ENCODE measurements at regions not wholly inside any gene's neighbourhood (a gene's known extent, or its start where the extent isn't known, plus 50 kb on each side); places are given as distances from the start of the nearest gene placed in this dataset.
A peak's percentile ranks its signal among the peaks of the same experiment; 100 is the strongest.

- peaks cover 53 to 95% (median 86%) of the 10 kb centered on the region in 10 experiments for H3K4me1 ChIP-seq
- H3K36me3 ChIP-seq, result no peaks in the 10 kb centered on the region
- peak overlapping the region in 9 of 11 experiments; percentile 74 to 97 (median 87); a peak in 18 of 22 replicates for H3K4me2 ChIP-seq
- peak overlapping the region in 2 of 11 experiments; percentile 80; a peak in 3 of 22 replicates for H3K9ac ChIP-seq
- TF ChIP-seq Cebpa-rat (IDR thresholded peaks at IDR 0.05), result no peak
- H4K20me1 ChIP-seq, result no peaks in the 10 kb centered on the region
- H3K4me3 ChIP-seq, result no peak overlapping the region
- peaks cover 0 to 6% (median 0%) of the 10 kb centered on the region in 11 experiments; a peak in 1 of 22 replicates for H3K27me3 ChIP-seq
- H3K27ac ChIP-seq, result peak overlapping the region in 4 of 11 experiments; percentile 85 to 93 (median 90); a peak in 7 of 22 replicates
- H3K9me3 ChIP-seq (replicated peaks in 1 of 11), result no peaks in the 10 kb centered on the region
These were observed 126.1 kb upstream of the FUT8 start for GRCh38 chr14:65286443-65286842.

GRCh38 chr14:65287264-65288131, 125.0 kb upstream of the FUT8 start:
- Histone ChIP-seq H3K27me3 (peaks cover 0 to 6% (median 0%) of the 10 kb centered on the region in 11 experiments; a peak in 1 of 22 replicates), H4K20me1 (no peaks in the 10 kb centered on the region), H3K9ac (peak overlapping the region; percentile 36 to 81 (median 66); a peak in 20 of 22 replicates), H3K4me1 (peaks cover 54 to 96% (median 88%) of the 10 kb centered on the region in 10 experiments), H3K36me3 (no peaks in the 10 kb centered on the region), H3K4me2 (peak overlapping the region; percentile 63 to 97 (median 87)), H3K4me3 (peak overlapping the region in 7 of 10 experiments; percentile 7 to 41 (median 31); a peak in 12 of 20 replicates), H3K27ac (peak overlapping the region; percentile 9 to 93 (median 77); a peak in 20 of 22 replicates), H3K9me3 (replicated peaks in 1 of 11) (peaks cover 0 to 6% (median 0%) of the 10 kb centered on the region in 11 experiments; a peak in 1 of 22 replicates)
- peak in 3 of 11 experiments; percentile 13 to 72 (median 22); a peak in 4 of 22 replicates for TF ChIP-seq Cebpa-rat (IDR thresholded peaks at IDR 0.05)

GRCh38 chr14:65290830-65291229, 121.7 kb upstream of the FUT8 start:
- Histone ChIP-seq H4K20me1 (no peaks in the 10 kb centered on the region), H3K27me3 (peaks cover 0 to 6% (median 0%) of the 10 kb centered on the region in 11 experiments; a peak in 1 of 22 replicates), H3K4me1 (peaks cover 49 to 73% (median 71%) of the 10 kb centered on the region in 10 experiments), H3K9me3 (replicated peaks in 1 of 11) (peaks cover 0 to 6% (median 0%) of the 10 kb centered on the region in 11 experiments; a peak in 1 of 22 replicates), H3K9ac (peak overlapping the region in 8 of 11 experiments; percentile 1 to 69 (median 45); a peak in 12 of 22 replicates), H3K27ac (peak overlapping the region in 10 of 11 experiments; percentile 2 to 93 (median 76); a peak in 18 of 22 replicates), H3K4me2 (peak overlapping the region; percentile 73 to 90 (median 78)), H3K4me3 (peak overlapping the region in 2 of 10 experiments; percentile 4 to 30; a peak in 1 of 20 replicates), H3K36me3 (no peaks in the 10 kb centered on the region)
- TF ChIP-seq Cebpa-rat (IDR thresholded peaks at IDR 0.05), result peak in 2 of 11 experiments; percentile 8 to 61; a peak in 2 of 22 replicates

GRCh38 chr14:65291531-65291930, 121.0 kb upstream of the FUT8 start:
- H3K4me2 ChIP-seq, result peak overlapping the region; percentile 73 to 90 (median 78)

GRCh38 chr14:65294816-65295215, 117.7 kb upstream of the FUT8 start:
- no peak overlapping the region for H3K27ac ChIP-seq
- no peaks in the 10 kb centered on the region for H4K20me1 ChIP-seq
- no peak overlapping the region for H3K9ac ChIP-seq
- no peaks in the 10 kb centered on the region for H3K36me3 ChIP-seq
- TF ChIP-seq Cebpa-rat (IDR thresholded peaks at IDR 0.05), result no peak
- H3K4me1 ChIP-seq, result peaks cover 27 to 34% (median 33%) of the 10 kb centered on the region in 10 experiments
- 0 out of 22 replicates have a peak, but pooled peaks cover 0 to 5% (median 0%) of the 10 kb centered on the region in 11 experiments for H3K27me3 ChIP-seq
- H3K9me3 ChIP-seq (replicated peaks in 1 of 11), result peaks cover 0 to 6% (median 0%) of the 10 kb centered on the region in 11 experiments; a peak in 1 of 22 replicates
- H3K4me3 ChIP-seq, result no peak overlapping the region
- no peak overlapping the region for H3K4me2 ChIP-seq

More at GRCh38 chr14:65291531-65291930, 121.0 kb upstream of the FUT8 start:
- H3K36me3 ChIP-seq, result no peaks in the 10 kb centered on the region
- H3K27me3 ChIP-seq, result peaks cover 0 to 8% (median 0%) of the 10 kb centered on the region in 11 experiments; a peak in 1 of 22 replicates
- TF ChIP-seq Cebpa-rat (IDR thresholded peaks at IDR 0.05), result no peak
- H4K20me1 ChIP-seq, result no peaks in the 10 kb centered on the region
- H3K4me3 ChIP-seq, result 0 out of 20 replicates have a peak overlapping the region, but pooled peaks of 3 of the 10 experiments have one; percentile 4 to 30 (median 12)
- peaks cover 49 to 67% (median 65%) of the 10 kb centered on the region in 10 experiments for H3K4me1 ChIP-seq
- peak overlapping the region in 9 of 11 experiments; percentile 1 to 69 (median 43); a peak in 11 of 22 replicates for H3K9ac ChIP-seq
- H3K9me3 ChIP-seq (replicated peaks in 1 of 11), result peaks cover 0 to 6% (median 0%) of the 10 kb centered on the region in 11 experiments; a peak in 1 of 22 replicates
- H3K27ac ChIP-seq, result peak overlapping the region in 10 of 11 experiments; percentile 2 to 93 (median 76); a peak in 19 of 22 replicates

- Histone ChIP-seq H4K20me1 (no peaks in the 10 kb centered on the region), H3K4me2 (no peak overlapping the region), H3K9me3 (replicated peaks in 1 of 11) (peaks cover 0 to 6% (median 0%) of the 10 kb centered on the region in 11 experiments; a peak in 1 of 22 replicates), H3K27me3 (0 out of 22 replicates have a peak, but pooled peaks cover 0 to 5% (median 0%) of the 10 kb centered on the region in 11 experiments), H3K27ac (no peak overlapping the region), H3K4me3 (no peak overlapping the region), H3K9ac (no peak overlapping the region), H3K4me1 (peaks cover 11 to 18% (median 17%) of the 10 kb centered on the region in 10 experiments), H3K36me3 (no peaks in the 10 kb centered on the region)
- TF ChIP-seq Cebpa-rat (IDR thresholded peaks at IDR 0.05), result no peak
These were observed 116.1 kb upstream of the FUT8 start for GRCh38 chr14:65296402-65296801.

- Histone ChIP-seq H3K4me1 (peaks cover 6 to 13% (median 12%) of the 10 kb centered on the region in 10 experiments), H3K4me3 (no peak overlapping the region), H3K36me3 (no peaks in the 10 kb centered on the region), H3K27me3 (0 out of 22 replicates have a peak, but pooled peaks cover 0 to 5% (median 0%) of the 10 kb centered on the region in 11 experiments), H3K9ac (no peak overlapping the region), H3K27ac (no peak overlapping the region), H3K4me2 (no peak overlapping the region), H3K9me3 (replicated peaks in 1 of 11) (peaks cover 0 to 4% (median 0%) of the 10 kb centered on the region in 11 experiments; a peak in 1 of 22 replicates), H4K20me1 (no peaks in the 10 kb centered on the region)
- TF ChIP-seq Cebpa-rat (IDR thresholded peaks at IDR 0.05), result no peak
These were observed 115.7 kb upstream of the FUT8 start for GRCh38 chr14:65296876-65297275.

GRCh38 chr14:65297744-65298143, 114.8 kb upstream of the FUT8 start:
- Histone ChIP-seq H3K9me3 (replicated peaks in 1 of 11) (no peaks in the 10 kb centered on the region), H3K4me1 (peaks cover 0 to 5% (median 4%) of the 10 kb centered on the region in 10 experiments; a peak in 13 of 20 replicates), H3K4me2 (no peak overlapping the region)

More at GRCh38 chr14:65297744-65298143, 114.8 kb upstream of the FUT8 start:
- no peak for TF ChIP-seq Cebpa-rat (IDR thresholded peaks at IDR 0.05)
- no peaks in the 10 kb centered on the region for H3K36me3 ChIP-seq
- H4K20me1 ChIP-seq, result no peaks in the 10 kb centered on the region
- H3K27ac ChIP-seq, result no peak overlapping the region
- 0 out of 22 replicates have a peak, but pooled peaks cover 0 to 9% (median 0%) of the 10 kb centered on the region in 11 experiments for H3K27me3 ChIP-seq
- H3K9ac ChIP-seq, result no peak overlapping the region
- no peak overlapping the region for H3K4me3 ChIP-seq

Data from BLaER1 treated with 17β-estradiol and CSF1 and Interleukin-3, amounts not matched to agents 10 nM and 100 nM (cell line).